OCI-LY3 (cell line): ENCODE measurements at regions not wholly inside any gene's neighbourhood (a gene's known extent, or its start where the extent isn't known, plus 50 kb on each side); places are given as distances from the start of the nearest gene placed in this dataset.
A peak's percentile ranks its signal among the peaks of the same experiment; 100 is the strongest.

Source experiments
- H2AFZ ChIP-seq: fragments of 200-600, 300-600 bp; shearing (Covaris generic); 2 replicates; pipeline ENCODE4 v1.6.0; 2014; ENCODE audit warnings: antibody characterized with exemption, low read depth, low read length
- H3K27ac ChIP-seq: fragments of 200-600, 300-600 bp; sonication (generic); 2 replicates; pipeline ENCODE4 v1.5.1; 2014; ENCODE audit warnings: mild to moderate bottlenecking, low read length, moderate library complexity, mixed read lengths
- H3K27me3 ChIP-seq: fragments of 200-600, 300-600 bp; sonication (generic); 2 replicates; pipeline ENCODE4 v1.6.1; 2014; ENCODE audit warnings: low read depth, low read length, mixed read lengths
- H3K36me3 ChIP-seq: fragments of 200-600, 300-600 bp; sonication (generic); replicated peaks from 2 replicates; pipeline ENCODE3; 2014; ENCODE audit warnings: low read depth, low read length, mixed read lengths
- H3K4me1 ChIP-seq: fragments of 300-600, 200-600 bp; sonication (generic); 2 replicates; pipeline ENCODE4 v1.6.1; 2014; ENCODE audit warnings: low read length, mixed read lengths
- H3K4me2 ChIP-seq: fragments of 200-600, 300-600 bp; sonication (generic); 2 replicates; pipeline ENCODE4 v1.6.1; 2014; ENCODE audit warnings: low read length, mixed read lengths
- H3K4me3 ChIP-seq: fragments of 300-600, 200-600 bp; sonication (generic); 2 replicates; pipeline ENCODE4 v1.5.1; 2014; ENCODE audit warnings: antibody characterized with exemption, mild to moderate bottlenecking, low read length, moderate library complexity
- H3K79me2 ChIP-seq: fragments of 300-600, 200-600 bp; shearing (Covaris generic); 2 replicates; pipeline ENCODE4 v1.6.1; 2014; ENCODE audit warnings: mild to moderate bottlenecking, low read length, mixed read lengths
- H3K9ac ChIP-seq: fragments of 300-600, 200-600 bp; shearing (Covaris generic); 2 replicates; pipeline ENCODE4 v1.6.0; 2014; ENCODE audit warnings: mild to moderate bottlenecking, low read length, moderate library complexity
- H3K9me3 ChIP-seq: fragments of 200-600, 300-600 bp; shearing (Covaris generic); 2 replicates; pipeline ENCODE4 v1.6.1; 2014; ENCODE audit warnings: low read length, mixed read lengths; ENCODE audit not compliant: insufficient read depth
- H4K20me1 ChIP-seq: fragments of 200-600, 300-600 bp; sonication (generic); 2 replicates; pipeline ENCODE4 v1.6.1; 2016; ENCODE audit warnings: low read length, mixed read lengths; ENCODE audit not compliant: insufficient read depth
- EZH2phosphoT487 ChIP-seq: fragments of 200-600 bp; shearing (Covaris generic); IDR thresholded peaks from 2 replicates; pipeline ENCODE4 v1.6.1; 2018; ENCODE audit warnings: antibody characterized with exemption, mixed run types, low read depth
- TF ChIP-seq, protein P1 (sequence below): fragments of 200-600, 300-600 bp; sonication (generic); IDR thresholded peaks from 2 replicates; pipeline ENCODE4 v1.5.1; 2014; ENCODE audit warnings: antibody characterized with exemption, low read length, low read depth

- Histone ChIP-seq H4K20me1 (no peaks in the 10 kb centered on the region), H3K9me3 (0 out of 2 replicates have a peak, but pooled peaks cover 3% of the 10 kb centered on the region), H3K4me2 (no peak overlapping the region), H3K36me3 (no peaks in the 10 kb centered on the region), H3K4me1 (peaks cover 37% of the 10 kb centered on the region), H3K79me2 (no peaks in the 10 kb centered on the region), H3K27ac (no peak overlapping the region), H2AFZ (no peak overlapping the region), H3K4me3 (no peak overlapping the region), H3K27me3 (0 out of 2 replicates have a peak, but pooled peaks cover 2% of the 10 kb centered on the region), H3K9ac (no peak overlapping the region)
- TF ChIP-seq, protein P1, sequence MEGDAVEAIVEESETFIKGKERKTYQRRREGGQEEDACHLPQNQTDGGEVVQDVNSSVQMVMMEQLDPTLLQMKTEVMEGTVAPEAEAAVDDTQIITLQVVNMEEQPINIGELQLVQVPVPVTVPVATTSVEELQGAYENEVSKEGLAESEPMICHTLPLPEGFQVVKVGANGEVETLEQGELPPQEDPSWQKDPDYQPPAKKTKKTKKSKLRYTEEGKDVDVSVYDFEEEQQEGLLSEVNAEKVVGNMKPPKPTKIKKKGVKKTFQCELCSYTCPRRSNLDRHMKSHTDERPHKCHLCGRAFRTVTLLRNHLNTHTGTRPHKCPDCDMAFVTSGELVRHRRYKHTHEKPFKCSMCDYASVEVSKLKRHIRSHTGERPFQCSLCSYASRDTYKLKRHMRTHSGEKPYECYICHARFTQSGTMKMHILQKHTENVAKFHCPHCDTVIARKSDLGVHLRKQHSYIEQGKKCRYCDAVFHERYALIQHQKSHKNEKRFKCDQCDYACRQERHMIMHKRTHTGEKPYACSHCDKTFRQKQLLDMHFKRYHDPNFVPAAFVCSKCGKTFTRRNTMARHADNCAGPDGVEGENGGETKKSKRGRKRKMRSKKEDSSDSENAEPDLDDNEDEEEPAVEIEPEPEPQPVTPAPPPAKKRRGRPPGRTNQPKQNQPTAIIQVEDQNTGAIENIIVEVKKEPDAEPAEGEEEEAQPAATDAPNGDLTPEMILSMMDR = no peak
- no peak for TF ChIP-seq EZH2phosphoT487
These were observed 230.4 kb downstream of the ABHD5 start for GRCh38 chr3:43921056-43921648.

DNA sequence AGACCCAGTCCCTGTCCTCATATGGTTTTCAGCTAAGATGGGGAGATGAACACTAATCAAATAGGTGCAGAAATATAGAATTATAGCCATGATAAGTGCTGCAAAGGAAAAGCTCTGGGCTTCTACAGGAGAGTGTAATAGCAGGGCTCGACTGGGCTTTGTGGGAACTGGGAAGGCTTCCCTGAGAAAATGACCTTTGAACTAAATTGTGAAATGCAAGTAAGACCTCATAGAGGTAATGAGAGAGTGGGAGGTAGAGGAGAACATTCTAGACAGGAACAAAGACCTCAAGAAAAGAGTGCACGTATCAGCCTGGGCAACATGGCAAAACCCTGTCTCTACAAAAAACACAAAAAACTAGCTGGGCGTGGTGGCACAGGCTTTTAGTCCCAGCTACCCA, 231.6 kb downstream of the ABHD5 start:
- Histone ChIP-seq H4K20me1 (no peaks in the 10 kb centered on the region), H3K27ac (no peak overlapping the region), H3K4me1 (peaks cover 42% of the 10 kb centered on the region), H3K4me2 (no peak overlapping the region), H3K36me3 (no peaks in the 10 kb centered on the region), H3K79me2 (no peaks in the 10 kb centered on the region), H3K27me3 (0 out of 2 replicates have a peak, but pooled peaks cover 2% of the 10 kb centered on the region), H2AFZ (no peak overlapping the region), H3K9me3 (no peaks in the 10 kb centered on the region), H3K9ac (no peak overlapping the region), H3K4me3 (no peak overlapping the region)
- TF ChIP-seq, protein P1 = no peak
- TF ChIP-seq EZH2phosphoT487 = no peak

GRCh38 chr3:43923104-43923882, 232.6 kb downstream of the ABHD5 start:
- Histone ChIP-seq H3K4me2 (peak overlapping the region; percentile 6), H3K9me3 (no peaks in the 10 kb centered on the region), H3K27ac (no peak overlapping the region), H3K9ac (no peak overlapping the region), H4K20me1 (no peaks in the 10 kb centered on the region), H2AFZ (0 out of 2 replicates have a peak overlapping the region, but pooled peaks have one; percentile 15), H3K79me2 (no peaks in the 10 kb centered on the region), H3K4me1 (peaks cover 42% of the 10 kb centered on the region), H3K36me3 (no peaks in the 10 kb centered on the region), H3K4me3 (no peak overlapping the region), H3K27me3 (0 out of 2 replicates have a peak, but pooled peaks cover 2% of the 10 kb centered on the region)
- no peak for TF ChIP-seq EZH2phosphoT487
- TF ChIP-seq, protein P1 = no peak

GRCh38 chr3:43926055-43926454, 235.3 kb downstream of the ABHD5 start:
- H3K4me2 ChIP-seq = peak overlapping the region; percentile 66
- peak overlapping the region; percentile 17; the same call in 1 of the 2 replicates for H3K9ac ChIP-seq
- H3K4me1 ChIP-seq = peaks cover 33% of the 10 kb centered on the region
- no peaks in the 10 kb centered on the region; the same call in 1 of the 2 replicates for H3K27me3 ChIP-seq
- H3K36me3 ChIP-seq = no peaks in the 10 kb centered on the region
- peak overlapping the region; percentile 3; the same call in 1 of the 2 replicates for H2AFZ ChIP-seq
- no peaks in the 10 kb centered on the region for H3K79me2 ChIP-seq
- no peaks in the 10 kb centered on the region for H4K20me1 ChIP-seq
- H3K4me3 ChIP-seq = peak overlapping the region; percentile 24
- H3K9me3 ChIP-seq = no peaks in the 10 kb centered on the region
- no peak overlapping the region for H3K27ac ChIP-seq
- TF ChIP-seq, protein P1 = peak; percentile 52
- TF ChIP-seq EZH2phosphoT487 = no peak
